Kidney glomerular epithelial cell (primary cell): ENCODE measurements at regions not wholly inside any gene's neighbourhood (a gene's known extent, or its start where the extent isn't known, plus 50 kb on each side); places are given as distances from the start of the nearest gene placed in this dataset.
"Not testable (repeated sequence)": the region's sequence is repeated elsewhere in the genome, so short reads cannot be mapped to it uniquely, and the experiment has no call there.

Source experiments
- DNase-seq: peaks from one replicate; lab custom pipeline; 2025; lab: John Stamatoyannopoulos, UW

DNA sequence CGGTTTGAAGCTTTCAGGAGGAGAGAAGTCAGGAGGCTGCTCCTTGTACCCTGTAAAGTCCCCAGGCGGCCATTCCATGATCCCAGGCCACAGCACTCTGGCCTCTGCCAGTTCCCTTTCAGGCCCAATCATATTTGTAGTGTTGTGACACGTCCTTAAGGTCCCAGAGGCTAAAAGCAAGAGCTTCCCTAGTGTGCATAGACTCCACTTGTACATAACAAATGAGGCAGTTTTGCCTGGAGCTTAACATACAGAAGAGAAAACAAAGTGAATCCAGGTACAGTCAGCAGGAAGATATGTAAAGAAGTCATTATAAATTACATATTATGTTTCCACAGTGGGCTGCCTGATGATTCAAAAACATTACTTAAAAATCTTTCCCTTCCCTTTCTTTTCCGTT lies 81.1 kb upstream of the RPH3A start:
- DNase-seq: peak; percentile 14

DNA sequence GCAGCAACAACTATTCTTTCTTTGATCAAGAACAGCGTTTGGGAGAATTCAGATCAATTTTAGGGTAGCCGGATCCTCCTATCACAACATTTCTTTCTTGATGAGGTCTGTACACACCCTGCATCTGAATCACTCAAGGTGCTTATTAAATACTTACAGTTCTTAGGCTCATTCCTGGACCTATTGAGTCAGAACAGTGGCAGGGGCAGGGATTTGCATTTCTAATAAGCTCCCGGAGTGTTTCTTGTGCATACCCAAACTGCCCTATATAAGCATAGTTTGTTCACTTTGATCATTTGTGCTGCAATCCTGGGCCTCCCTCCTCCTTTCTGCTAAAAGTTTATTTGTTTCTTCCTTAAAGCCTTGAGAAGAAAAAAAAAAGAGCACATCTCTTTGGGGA lies 80.5 kb upstream of the RPH3A start:
- DNase-seq: no peak

DNA sequence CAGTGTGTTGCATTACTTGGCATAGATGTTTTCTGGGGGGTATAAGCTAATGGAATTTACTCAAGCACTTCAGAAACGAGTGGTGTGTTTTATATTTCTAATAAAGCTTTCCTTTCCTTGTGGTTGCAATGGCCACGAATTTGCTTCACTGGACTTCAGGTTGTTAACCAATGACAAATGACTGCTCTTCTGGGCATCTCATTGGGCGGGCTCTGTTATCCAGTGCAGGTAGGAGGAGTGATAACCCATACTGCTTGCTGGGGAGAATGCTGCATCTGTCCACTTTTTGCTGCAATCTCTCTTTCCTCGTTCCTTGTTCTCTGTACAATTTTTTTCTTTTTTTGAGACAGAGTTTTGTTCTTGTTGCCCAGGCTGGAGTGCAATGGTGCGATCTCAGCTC lies 80.0 kb upstream of the RPH3A start:
- no peak for DNase-seq

DNA sequence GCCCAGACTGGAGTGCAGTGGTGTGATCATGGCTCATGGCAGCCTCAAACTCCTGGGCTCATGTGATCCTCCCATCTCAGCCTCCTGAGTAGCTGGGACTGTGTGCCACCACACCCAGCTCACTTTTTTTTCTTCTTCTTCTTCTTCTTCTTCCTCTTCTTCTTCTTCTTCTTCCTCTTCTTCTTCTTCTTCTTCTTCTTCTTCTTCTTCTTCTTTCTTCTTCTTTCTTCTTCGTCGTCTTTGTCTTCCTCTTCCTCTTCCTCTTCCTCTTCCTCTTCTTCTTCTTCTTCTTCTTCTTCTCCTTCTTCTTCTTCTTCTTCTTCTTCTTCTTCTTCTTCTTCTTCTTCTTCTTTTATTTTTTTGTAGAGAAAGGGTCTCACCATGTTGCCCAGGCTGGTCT lies 78.8 kb upstream of the RPH3A start:
- DNase-seq: not testable (repeated sequence)

DNA sequence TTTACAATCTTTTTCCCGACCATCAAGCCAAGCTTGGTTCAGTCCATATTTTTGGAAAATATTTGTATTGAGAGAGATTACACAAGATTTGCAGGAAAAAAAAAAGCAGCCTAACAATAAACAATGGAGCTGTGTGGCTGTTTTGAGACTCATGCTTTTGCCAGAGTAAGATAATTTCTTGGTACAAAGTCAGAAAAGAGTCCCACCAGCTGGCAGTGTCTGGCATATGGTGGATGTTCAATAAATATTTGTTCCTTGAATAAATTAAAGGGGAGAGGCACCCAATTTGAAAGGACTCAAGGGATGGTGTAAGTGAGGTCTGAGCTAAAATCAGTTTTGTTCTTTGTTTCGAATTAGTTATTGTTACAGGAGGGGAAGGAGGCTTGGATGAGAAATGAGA lies 78.1 kb upstream of the RPH3A start:
- no peak for DNase-seq

DNA sequence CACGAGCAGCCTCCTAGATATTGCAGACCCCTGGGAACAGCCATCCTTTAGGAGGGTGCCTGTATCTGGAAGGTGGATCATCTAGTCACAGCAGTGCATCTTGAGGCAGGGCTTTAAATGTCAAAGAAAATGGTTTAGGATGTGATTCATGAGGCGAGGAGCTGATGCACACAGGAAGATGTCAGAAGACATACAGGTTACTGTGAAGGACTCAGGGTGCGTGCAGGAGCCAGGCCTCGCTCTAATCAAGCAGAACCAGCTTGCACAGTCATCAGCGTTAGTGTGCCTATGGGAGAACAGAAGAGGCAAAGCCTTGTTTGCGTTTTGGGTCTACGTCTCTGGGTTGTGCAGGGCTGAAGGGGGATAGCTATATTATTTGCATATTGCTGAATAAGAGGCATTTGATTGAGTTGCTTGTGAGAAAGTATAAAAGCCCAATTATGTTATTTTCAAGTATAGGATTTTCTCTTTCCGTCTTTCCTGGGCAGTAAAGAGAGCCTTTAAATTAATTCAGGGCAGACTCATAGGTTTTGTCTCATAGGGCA lies 77.3 kb upstream of the RPH3A start:
- DNase-seq: peak; percentile 29

DNA sequence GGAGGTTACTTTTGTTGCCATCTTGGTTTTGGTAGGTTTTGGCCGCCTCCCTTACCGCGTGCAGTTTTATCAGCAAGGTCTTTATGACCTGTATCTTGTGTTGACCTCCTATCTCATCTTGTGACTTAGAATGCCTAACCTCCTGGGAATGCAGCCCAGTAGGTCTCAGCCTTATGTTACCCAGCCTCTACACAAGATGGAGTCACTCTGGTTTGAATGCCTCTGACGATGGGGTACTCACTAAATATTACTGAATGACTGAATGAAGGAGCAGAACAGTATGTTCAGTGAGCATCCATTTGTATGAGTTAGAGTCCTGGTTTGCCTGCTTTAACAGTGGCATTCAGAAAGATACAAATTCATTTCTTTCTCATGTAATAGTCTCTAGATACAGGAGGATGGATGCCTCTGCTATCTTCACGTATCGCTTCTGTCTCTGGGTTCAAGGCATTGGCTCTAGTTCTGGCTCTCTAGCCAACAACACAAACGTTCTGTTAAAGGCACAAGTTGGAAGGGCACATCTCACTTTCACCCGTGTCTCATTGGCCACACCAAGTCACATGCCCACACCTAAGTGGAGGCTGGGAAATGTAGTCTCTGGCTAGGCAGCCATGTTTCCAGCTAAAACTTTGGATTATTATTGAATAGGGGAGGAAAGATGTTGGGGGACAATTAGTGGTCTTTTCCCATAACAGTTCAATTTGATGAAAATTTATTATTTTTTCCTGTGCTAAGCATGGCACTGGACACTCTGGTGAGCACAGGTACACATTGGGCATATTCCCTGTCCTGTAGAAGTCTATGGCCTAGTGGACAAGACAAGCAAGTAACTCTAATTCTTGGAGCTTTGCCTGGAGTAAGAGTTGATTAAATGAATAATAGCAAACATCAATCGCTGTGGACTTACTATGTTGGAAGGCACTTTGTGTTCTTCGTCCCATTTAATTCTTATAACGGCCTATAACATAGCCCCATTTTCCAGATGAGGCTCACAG lies 75.2 kb upstream of the RPH3A start:
- no peak for DNase-seq

DNA sequence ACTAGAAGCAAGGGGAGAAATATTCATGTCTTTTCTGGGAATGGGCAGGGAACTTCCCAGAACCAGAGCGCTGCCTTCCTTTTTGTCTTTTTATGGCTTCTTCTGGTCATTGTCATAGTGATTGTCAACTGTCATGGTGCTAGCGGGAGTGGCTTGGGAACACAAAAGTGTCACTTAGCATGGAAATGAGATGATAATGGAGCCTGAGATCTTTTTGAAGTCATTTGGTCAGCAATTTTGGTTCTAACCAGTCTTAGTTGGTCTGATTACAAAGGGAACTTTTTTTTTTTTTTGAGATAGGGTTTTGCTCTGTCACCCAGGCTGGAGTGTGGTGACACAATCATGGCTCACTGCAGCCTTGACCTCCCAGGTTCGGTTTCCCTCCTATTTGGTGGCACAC lies 62.7 kb upstream of the RPH3A start:
- DNase-seq: no peak

DNA sequence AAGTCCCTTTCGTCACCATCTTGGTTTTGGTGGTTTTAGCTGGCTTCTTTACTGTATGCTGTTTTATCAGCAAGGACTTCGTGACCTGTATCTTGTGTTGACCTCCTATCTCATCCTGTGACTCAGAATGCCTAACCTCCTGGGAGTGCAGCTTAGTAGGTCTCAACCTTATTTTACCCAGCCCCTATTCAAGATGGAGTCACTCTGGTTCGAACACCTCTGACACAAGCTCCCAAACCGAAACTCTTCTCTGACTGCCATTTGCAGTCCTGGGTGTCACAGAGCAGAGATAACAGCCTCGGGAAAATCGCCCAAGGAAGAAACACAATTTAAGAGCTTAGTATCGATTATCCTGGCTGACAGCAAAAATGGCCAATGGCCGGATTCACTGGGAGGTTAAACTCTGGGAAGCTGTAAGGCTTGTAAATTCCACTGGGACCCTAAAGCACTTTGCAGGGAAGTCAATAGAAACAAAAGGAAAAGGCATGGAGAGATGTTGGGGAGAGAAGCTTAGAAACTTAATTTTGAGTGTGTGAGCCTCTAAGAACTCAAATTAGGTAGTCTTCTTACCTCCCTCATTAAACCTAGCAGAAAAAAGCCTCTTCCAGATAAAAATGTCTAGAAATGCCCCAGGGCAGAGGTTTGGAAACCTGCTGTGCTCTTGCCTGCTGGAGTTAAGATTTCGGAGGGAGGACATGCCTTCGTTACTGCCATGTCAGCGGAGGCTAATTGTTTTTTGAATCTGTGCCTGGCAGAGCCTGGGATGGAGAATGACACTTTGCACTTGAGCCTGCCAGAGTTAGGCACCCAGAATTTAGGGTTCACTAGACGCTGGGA lies 56.5 kb upstream of the RPH3A start:
- DNase-seq: no peak

DNA sequence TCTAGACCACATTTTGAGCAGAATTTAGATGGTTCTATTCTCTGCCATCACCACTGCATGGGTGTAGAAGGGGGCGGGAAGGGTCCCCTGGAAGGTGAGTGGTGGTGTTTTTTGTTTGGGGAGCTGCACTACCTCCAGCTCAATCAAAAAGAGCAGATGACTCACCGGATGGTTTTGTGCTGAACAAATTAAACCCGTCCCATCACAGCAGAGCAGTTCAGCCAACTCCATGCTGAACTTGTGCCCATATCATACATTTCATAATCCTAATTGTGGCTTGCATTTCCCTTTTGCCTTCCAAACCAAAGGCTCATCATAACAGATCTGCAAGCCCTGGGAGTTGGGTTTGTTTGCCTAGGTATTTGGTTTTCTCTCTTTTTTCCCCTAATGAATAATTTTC lies 53.0 kb upstream of the RPH3A start:
- no peak for DNase-seq

DNA sequence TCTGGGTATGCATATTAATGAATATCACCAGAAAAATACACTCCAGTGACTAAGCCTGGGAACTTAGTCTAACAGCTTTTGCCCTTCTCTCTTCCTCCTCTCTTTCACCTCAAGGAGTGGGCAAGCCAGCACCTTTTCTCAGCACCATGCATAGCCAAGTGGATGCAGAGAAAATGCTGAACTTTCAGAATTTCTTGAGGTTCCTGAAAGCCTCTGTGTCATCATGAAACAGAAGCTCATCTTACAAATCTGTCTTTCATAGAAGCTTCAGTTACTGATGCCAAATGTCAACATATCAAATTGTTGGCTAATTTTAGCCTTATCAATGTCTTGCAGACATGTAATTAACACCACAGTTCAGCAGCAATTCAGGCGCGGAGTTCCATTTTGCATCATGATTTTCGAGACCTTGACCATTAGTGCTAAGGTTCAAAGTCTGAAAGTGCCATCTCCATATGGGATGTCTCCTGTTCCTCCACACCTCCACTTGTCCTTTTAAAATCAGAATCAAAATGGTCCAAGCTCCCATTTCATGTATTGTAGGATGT lies 51.1 kb upstream of the RPH3A start:
- no peak for DNase-seq

DNA sequence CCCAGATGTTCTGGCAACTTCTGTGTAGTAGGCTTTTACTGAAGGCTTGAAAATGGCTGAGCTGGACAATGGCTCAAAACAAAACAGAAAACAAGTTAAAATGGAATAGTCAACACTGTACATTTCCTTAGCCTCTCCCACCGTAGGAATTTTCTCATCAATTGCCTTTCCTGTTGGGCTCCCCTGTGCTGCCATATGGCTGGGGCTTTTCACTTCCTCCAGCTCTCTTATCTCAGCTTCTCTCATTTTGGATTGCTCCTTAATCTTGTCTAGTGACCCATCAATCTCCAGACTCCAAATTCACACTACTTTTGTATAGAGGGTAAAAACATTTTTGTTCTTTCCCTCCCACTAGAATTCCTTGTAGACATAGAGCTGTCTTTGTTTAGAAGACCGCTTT lies 50.4 kb upstream of the RPH3A start:
- DNase-seq: no peak
